ENCODE measurements at regions not wholly inside any gene's neighbourhood (a gene's known extent, or its start where the extent isn't known, plus 50 kb on each side); places are given as distances from the start of the nearest gene placed in this dataset.

- TF ChIP-seq CHD7 (IDR thresholded peaks at IDR 0.05; ENCODE audit: insufficient replicate concordance, low read length) (no peak), SUZ12 (IDR thresholded peaks at IDR 0.05; ENCODE audit: low read length) (no peak), SP1 (IDR thresholded peaks at IDR 0.05; ENCODE audit: low read depth, low read length) (no peak), NANOG (IDR thresholded peaks at IDR 0.05; ENCODE audit: insufficient read depth, low read depth, low read length, poor library complexity, severe bottlenecking) (no peak), RBBP5 (IDR thresholded peaks at IDR 0.05; ENCODE audit: borderline replicate concordance, low read depth, low read length) (no peak), TEAD4 (IDR thresholded peaks at IDR 0.05; ENCODE audit: low read depth, low read length) (no peak), BRCA1 (IDR thresholded peaks at IDR 0.05; ENCODE audit: low read depth, low read length) (no peak)
Measured at GRCh38 chr3:30277494-30277893, 328.9 kb upstream of the TGFBR2 start (continued).
